MV-4-11 (cell line): ENCODE measurements at regions not wholly inside any gene's neighbourhood (a gene's known extent, or its start where the extent isn't known, plus 50 kb on each side); places are given as distances from the start of the nearest gene placed in this dataset.
"Not testable (repeated sequence)": the region's sequence is repeated elsewhere in the genome, so short reads cannot be mapped to it uniquely, and the experiment has no call there.

Experiments used
- DNase-seq: peaks from one replicate; lab custom pipeline; 2025; lab: John Stamatoyannopoulos, UW

DNA sequence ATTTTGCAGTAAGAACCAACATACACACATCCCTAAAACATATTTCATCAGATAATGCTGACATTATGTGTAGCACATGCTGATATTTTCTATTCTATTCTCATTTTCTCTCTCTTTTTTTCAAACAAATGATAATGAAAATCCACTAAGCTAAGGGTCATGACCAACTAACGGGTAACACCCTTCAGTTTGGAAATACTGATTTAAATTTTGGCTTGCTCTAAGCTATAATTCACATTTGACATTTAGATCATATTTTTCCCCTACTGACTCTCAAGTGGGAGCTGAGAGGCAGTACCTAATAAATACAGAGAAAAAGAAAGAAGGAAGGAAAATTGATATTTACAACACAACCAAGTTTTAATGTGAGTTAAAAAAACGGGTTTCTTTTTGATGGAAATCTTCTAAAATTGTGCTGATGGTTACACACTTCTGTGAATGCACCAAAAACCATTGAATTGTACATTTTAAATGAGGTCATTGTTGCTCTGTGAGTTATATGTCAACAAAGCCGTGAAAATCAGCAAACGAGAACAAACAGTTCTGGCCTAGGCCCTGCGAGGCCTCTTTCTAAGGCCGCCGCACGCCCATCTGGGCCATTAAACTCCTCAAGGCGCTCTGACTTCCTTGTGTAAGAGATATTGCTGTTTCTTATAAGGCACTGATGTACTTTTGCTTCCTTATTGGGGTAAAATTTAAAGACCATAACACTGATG is 124.2 kb downstream of the GALR1 start:
- DNase-seq, result no peak

DNA sequence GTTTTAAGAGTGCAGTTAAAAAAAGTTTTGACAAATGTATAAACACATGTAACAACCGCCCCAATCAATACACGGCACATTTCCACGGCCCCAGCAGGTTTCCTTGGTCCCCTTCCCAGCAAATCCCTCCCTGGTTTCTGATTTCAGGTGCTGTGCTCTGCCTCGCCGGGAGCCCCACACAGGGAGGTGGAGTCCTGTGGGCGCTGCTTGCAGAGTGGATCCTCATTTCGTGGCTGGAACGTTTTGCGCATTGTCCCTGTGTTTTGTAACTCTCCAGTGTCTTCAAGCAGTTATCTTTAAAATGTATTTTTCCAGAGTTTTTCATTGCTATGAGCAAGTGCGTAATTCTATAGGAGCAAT is 124.8 kb downstream of the GALR1 start:
- no peak for DNase-seq

DNA sequence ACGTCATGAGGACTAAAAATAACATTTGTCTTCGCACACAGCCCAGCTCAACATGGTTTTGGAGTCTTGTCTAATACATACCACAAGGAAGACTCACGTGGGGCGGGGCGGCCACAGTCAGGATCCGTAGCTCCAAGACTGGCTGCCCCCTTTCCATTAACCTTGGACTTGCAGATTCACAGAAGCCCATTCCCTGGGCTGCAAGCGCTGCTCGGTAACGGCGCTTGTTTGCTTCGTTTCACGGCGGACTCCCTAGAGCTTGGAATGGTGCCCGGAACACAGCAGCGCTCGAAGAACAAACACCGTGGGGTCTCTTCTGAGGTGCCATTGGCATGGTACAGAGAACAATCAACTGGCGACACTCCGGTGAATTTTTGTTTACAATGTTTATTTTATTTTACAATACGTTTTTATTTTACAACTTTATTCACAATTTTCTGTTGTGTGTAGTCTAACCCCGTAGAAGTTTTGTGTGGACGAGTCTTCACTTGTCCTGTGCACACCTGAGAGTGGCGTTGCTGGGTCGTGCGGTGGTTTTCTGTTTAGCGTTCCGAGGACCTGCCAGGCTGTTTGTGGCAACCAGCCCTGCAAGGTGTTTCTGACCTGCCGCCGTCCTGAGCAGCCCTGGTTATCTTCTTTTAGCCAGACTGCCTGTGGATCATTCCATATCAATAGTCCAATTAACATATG is 126.5 kb downstream of the GALR1 start:
- no peak for DNase-seq

DNA sequence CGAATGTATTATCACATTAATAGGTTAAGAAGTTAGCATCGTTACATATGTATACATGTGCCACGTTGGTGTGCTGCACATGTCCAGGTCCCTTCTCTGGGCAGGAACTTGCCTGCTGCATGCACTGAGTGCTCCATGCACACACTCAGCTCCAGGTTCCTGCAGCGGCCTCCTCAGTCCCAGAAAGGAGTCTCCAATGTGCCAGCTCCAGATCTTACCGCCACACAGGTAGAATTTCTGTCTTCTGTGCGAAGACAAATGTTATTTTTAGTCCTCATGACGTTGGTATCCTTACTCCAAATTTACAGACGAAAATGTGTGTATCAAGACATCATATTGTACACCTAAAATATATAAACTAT is 127.1 kb downstream of the GALR1 start:
- DNase-seq, result no peak

DNA sequence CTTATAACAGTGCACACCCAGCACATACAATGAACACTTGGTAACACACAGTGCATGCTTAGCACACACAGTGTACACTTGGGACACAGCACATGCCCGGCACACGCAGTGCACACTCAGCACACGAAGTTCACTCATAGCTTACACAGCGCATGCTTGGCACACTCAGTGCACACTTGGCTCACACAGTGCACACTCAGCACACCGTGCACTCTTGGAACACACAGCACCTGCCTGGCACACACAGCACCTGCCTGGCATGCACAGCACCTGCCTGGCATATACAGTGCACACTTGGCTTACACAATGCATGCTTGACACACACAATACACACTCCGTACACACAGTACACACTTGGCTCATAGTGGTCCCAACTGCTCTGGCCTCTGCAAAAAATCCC is 128.2 kb downstream of the GALR1 start:
- no peak for DNase-seq

DNA sequence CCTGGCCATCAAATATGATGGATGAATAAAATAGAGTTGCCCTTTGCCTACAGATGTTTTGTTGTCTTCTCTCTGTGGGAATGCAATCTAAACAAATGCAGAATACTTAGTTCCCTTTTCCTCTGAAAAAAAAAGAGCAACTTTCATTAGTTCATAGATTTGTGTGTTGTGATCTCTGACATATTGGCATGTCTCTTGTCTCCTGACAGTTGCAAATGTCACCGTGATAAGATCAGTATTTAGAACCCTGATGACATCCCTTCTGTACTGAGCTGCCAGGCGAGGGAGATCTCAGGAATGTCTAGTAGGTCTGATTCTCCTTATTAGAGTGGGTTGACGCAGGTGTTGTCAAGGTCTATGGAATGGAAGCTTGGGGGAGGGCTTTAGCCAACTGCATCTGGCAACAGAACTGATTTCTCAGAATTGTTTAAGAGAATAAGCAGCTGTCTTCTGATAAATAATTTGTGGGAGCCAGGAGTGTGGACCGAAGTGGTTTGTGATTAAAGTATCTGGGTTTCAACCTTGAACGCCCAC is 130.4 kb downstream of the GALR1 start:
- DNase-seq, result no peak

DNA sequence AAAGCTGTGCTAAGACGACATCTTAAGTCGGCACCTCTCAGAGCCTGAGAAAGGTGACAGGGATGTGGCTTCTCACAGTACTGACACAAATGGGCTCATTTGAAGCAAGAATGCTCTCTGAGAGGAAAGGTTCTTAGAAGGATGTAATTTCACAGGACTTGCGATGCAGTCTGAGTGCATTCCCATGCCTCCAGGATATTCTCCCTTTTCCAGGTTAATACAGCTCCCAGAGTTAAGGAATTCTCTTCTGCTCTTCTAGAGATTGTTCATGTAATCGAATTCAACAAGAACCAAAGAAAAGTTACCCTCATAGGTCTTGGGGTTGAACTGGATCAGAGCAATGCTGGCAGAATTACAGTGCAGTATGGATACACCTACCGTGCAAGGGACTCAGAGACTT is 131.0 kb downstream of the GALR1 start:
- DNase-seq, result no peak

DNA sequence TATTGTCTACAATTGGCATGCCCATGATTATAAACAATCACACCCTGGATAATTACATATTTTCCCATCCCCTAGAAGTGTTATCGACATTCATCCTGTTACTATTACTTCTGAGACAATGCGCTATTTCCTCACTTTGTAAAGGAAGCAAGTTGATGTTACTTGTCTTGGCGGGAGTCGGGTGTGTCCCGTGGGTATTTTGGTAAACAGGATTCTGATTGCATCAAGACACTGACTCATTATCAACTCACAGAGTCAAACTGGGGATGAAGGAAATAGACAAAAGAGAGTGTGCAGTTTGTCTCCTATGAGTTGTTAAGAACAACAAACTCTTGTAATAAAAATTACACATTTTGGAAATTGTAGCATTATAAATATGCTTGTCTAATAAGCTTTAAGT is 142.7 kb downstream of the GALR1 start:
- DNase-seq, result no peak

DNA sequence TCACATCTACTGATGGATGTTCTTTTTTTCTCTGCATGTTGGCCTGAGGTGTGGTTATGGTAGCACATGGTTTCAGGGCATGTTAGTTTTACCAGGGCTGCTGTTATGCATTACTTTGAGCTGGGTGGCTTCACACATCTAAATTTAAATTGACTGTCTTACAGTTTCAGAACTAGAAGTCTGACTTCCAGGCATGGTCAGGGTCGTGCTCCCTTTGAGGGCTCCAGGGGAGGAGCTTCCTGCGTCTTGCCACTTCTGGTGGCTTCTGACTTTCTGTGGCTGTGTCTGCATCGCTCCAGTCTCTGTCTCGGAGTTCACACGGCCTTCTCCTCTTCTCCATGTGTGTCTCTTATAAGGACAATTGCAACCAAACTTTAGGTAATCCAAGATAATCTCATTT is 143.9 kb downstream of the GALR1 start:
- DNase-seq, result no peak

DNA sequence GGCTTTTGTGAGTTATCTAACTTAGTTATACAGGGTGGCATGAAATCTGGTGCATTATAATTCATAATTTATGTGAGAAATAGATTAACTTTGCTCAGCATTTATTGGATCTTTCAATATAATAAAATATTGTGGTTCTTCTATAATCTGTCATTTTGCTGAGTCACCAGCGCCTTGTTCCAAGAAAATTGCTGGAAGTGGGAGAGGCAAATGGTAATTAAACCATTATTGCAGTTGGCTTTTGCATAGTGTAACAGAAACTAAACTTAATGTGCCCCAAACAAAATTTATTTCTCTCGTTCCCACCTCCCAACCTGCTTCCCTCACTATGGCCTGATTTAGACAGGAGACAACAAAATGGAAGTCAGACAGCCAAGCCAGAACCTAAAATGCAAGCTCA is 146.3 kb downstream of the GALR1 start:
- no peak for DNase-seq

DNA sequence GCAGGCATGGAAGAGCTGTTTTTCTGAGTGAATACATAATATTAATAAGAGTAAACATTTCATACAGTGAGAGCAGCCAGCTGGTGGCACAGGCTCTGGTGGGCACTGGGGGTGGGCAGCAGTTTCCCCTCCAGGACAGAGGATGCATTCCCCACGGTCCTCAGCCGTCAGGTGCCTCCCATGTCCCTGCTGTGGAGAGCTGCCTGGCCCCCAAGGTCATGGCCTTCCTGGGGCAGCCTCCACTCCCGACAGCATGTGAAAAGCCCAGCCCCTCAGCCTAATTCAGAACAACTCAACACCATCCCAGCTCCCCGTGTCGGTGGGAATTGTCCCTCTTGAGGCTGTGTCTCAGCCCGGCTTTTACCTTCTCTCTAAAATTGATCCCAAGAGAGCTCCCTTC is 147.4 kb downstream of the GALR1 start:
- no peak for DNase-seq

DNA sequence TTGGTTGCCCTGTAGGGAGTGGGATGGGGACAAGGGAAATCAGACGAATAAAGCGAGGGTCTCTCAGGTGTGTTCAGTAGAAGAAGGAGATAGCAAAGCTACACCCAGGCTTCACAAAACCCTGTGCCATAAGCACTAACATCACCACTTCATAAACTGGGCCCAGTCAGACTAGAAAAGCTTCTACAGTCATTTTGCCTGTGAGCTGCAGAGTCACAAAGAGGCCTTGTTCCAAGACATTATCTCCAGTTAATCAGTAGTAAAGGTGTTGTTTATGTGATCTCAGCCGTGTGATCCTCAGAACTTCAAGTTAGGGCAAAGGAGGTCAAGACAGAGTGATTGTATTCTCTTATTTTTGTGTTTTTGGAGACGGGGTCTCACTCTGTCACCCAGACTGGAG is 148.0 kb downstream of the GALR1 start:
- DNase-seq, result no peak

DNA sequence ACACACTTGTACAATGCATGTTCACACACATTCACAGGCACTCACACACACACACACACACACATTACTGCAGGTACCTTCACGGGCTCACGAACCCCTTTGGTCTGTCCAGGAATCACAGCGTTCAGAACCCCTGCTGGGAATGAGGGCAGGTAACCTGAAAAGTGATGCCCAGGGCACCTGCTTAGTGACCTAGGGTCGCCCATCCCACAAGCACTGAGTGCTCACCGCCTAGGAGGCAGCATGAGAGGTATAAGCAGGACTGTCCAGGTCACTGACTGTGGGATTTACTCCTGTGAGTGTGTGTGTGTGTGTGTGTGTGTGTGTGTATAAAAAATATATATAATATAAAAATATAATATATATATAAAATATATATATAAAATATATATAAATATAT is 150.9 kb downstream of the GALR1 start:
- no peak for DNase-seq

DNA sequence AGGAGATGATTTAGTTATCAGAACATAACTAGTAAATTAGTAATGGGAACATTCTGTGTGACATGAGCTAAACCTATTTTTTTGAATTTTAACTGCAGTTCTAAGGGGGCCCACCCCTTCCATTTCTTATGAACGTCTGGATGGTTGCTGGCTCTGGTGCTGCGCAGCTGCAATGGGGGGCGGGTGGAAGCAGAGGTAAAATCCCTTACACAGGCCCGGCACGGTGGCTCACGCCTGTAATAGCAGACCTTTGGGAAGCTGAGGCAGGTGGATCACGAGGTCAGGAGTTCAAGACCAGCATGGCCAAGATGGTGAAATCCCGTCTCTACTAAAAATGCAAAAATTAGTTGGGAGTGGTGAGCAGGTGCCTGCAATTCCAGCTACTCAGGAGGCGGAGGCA is 151.5 kb downstream of the GALR1 start:
- no peak for DNase-seq

DNA sequence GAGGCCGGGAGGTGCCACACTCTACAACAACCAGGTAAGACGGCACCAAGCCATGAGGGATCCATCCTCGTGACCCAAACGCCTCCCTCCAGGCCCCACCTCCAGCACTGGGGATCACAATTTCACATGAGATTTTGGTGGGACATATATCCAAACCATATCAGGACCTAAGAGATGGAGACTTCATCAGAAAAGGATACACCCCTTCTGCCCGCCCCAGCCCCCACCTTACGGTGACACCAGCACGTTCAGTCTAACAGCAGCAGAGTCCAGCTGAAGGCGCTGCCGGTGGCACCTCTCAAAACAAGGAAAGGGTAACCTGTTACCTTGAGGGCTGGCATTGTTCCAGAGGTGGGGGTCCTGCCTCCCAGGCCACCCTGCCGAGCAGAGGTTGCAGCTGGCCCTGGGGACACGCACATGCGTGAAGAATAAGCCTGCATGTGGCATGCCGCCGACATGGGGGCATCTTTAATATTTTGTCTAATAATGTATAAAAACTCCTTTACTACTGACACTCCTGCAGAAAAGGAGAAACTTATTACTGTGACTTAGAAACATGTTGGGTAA is 154.4 kb downstream of the GALR1 start:
- DNase-seq, result no peak

DNA sequence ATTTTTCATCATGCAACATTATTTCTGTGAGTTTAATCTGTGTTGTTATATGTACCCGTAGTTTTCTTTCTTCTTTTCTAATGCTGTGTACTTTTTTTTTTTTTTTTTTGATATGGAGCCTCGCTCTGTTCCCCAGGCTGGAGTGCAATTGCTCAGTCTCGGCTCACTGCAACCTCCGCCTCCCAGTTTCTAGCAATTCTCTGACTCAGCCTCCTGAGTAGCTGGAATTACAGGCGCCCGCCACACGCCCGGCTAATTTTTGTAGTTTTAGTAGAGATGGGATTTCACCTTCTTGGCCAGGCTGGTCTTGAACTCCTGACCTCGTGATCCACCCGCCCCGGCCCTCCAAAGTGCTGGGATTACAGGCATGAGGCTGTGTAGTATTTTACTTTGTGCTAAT is 155.4 kb downstream of the GALR1 start:
- no peak for DNase-seq

DNA sequence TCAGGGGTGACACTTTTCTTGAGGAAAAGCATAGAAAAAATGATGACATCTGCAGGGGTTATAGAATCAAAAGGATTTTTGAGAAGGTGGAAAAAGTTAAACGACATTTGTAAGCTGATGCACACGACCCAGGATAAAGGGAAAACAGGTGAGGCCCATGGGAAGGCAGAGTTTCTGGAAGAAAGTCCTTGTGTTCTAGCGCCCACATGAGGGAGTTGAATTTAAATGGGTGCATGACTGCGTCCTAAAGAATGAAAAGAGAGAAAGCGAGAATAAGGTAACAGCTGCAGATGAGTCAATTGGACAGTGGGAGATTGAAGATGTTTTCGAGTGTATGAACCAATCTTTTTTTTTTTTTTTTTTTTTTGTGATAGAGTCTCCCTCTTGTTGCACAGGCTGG is 158.1 kb downstream of the GALR1 start:
- no peak for DNase-seq

DNA sequence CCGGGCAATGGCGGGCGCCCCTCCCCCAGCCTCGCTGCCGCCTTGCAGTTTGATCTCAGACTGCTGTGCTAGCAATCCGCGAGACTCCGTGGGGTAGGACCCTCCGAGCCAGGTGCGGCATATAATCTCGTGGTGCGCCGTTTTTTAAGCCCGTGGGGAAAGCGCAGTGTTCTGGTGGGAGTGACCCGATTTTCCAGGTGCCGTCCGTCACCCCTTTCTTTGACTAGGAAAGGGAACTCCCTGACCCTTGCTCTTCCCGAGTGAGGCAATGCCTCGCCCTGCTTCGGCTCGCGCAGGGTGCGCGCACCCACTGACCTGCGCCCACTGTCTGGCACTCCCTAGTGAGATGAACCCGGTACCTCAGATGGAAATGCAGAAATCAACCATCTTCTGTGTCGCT is 171.9 kb downstream of the GALR1 start:
- not testable (repeated sequence) for DNase-seq

DNA sequence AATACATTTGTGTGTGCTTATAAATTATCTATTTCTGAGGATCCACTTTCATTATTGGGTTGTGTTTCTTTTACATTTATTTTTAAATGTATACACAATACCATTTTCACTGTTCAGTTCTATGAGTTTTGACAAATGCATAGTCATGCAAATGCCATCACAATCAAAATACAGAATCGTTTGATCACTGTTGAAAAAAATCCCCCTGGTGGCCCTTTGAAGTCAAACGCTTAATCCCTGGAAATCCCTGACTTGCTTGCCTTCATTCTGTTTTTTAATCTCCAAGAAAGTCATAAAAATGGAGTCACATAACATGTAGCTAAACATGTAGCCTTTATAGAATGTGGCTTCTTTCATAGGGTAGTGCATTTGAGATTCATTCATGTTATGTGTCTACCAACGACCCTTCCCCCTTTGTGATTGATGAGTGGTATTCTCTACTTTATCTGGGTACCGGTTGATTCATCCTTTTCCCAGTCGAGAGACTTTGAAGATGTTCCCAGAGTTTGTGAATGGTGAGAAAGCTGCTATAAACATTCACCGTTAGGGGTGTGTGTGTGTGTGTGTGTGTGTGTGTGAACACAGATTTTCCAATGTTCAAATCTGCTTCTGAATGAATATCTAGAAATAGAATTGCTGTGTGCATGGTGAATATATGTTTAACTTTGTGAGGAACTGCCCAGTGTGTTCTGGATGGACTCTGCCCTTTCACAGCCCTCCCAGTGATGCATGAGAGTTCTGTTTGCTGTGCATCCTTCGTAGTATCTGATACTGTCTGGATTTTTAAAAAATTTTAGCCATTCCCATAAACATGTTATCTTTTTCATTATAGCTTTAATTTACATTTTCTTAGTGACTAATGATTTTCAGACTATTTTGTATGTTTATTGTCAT is 173.6 kb downstream of the GALR1 start:
- DNase-seq, result no peak

DNA sequence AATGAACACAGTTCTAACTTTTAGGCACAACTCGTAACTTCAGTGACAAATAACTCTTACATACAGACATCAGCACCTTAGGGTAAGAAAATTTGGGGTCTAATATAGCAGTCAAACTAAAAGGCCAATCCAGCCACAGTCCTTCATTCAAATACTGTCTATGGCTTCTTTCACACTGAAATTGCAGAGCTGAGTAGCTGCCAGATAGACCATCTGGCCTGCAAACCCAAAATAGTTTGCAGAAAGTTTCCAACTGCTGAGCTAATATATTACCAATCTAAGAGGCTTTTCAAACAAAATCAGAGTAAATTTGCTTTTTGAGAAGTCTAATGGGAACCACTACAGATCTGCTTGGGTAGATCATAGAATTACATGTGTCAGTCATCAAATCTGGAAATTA is 183.4 kb downstream of the GALR1 start:
- DNase-seq, result no peak

DNA sequence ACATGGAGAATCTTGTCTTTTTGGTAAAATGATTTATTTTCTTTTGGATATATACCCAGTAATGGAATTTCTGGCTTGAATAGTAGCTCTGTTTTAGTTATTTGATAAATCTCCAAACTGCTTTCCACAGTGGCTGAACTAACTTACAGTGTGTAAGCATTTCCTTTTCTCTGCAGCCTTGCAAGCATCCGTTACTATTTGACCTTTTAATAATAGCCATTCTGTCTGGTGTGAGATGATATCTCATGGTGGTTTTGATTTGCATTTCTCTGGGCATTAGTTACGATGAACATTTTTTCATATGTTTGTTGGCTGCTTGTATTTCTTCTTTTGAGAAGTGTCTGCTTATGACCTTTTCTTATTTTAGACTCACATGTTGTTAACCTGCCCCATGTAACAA is 190.2 kb downstream of the GALR1 start:
- DNase-seq, result no peak

DNA sequence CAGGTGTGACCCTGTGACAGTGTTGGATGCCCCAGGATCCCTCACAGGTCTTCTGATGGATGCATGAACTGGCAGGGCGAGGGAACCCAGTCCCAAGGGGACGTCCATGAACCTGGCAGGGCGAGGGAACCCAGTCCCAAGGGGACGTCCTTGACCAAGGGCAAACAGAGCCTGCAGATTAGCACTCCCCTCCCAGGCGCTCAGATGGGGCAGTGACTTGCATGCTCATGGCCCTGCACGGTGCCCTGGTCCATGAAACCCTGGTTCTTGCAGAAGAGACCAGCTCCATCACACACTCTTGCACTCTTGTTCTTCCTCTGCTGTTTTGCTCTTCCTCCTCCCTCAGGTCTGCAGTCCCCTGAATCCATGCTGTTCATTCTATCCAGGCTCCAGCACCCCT is 192.7 kb downstream of the GALR1 start:
- no peak for DNase-seq

DNA sequence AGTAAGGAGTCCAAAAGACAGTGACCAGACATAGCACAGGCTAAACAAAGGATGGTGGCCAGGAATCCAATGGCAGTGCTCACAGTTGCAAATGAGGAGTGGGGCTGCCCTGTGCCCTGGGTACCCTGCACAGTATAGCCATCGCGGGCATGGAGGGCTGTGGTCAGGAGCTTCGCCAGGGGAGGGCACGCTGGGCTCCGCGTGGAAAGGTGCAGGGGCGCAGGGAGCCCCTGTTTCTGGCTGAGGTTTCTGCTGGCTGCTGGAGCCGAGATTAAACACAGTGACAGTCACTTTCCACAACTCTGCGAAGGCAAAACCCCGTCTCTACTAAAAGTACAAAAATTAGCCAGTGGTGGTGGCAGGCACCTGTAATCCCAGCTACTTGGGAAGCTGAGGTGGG is 194.7 kb downstream of the GALR1 start:
- DNase-seq, result no peak
